Suprapubic skin (tissue), 4 donors: ENCODE measurements at regions not wholly inside any gene's neighbourhood (a gene's known extent, or its start where the extent isn't known, plus 50 kb on each side); places are given as distances from the start of the nearest gene placed in this dataset.

ENCODE experiments used
- DNase-seq, 2 donors: peaks; one replicate each; pipeline ENCODE4 v3.0.0-alpha.2; 2019; ENCODE audit warnings: low spot score in 2 of 2
- H3K27ac ChIP-seq: fragments of 200-600 bp; sonication (generic); one replicate; pipeline ENCODE4 v1.5.1; 2019
- H3K27me3 ChIP-seq: fragments of 200-600 bp; sonication (generic); one replicate; pipeline ENCODE4 v1.5.1; 2019
- H3K36me3 ChIP-seq: fragments of 200-600 bp; sonication (generic); one replicate; pipeline ENCODE4 v1.5.1; 2019
- H3K4me1 ChIP-seq: fragments of 200-600 bp; sonication (generic); one replicate; pipeline ENCODE4 v1.5.1; 2019
- H3K4me3 ChIP-seq: fragments of 200-600 bp; sonication (generic); one replicate; pipeline ENCODE4 v1.5.1; 2019; ENCODE audit warnings: mild to moderate bottlenecking
- H3K9me3 ChIP-seq: fragments of 200-600 bp; sonication (generic); one replicate; pipeline ENCODE4 v1.5.1; 2019
- EP300 ChIP-seq: sonication (generic); formaldehyde crosslinking; IDR thresholded peaks from one replicate; pipeline ENCODE4 v1.6.1; 2017; ENCODE audit warnings: antibody characterized with exemption
- POLR2A ChIP-seq, 2 donors: fragments of 450-650 bp; IDR thresholded peaks; one replicate each; pipeline ENCODE4 v1.6.1; 2017; ENCODE audit warnings: antibody characterized with exemption in 2 of 2, mild to moderate bottlenecking in 2 of 2, moderate library complexity in 2 of 2
- POLR2AphosphoS5 ChIP-seq, 3 donors: sonication (generic); formaldehyde crosslinking; IDR thresholded peaks; one replicate each; pipeline ENCODE4 v1.6.1; 2017; ENCODE audit warnings: antibody characterized with exemption in 3 of 3
- WGBS: methylation state at CpG from one replicate; pipeline ENCODE4 v1.1.5; 2018; 5-methylcytosine and 5-hydroxymethylcytosine counted together
- TF ChIP-seq, protein P1 (sequence below), 2 donors: fragments of 200-600 bp in 1 of 2; fragments of 450-650 bp in 1 of 2; sonication (generic) in 1 of 2; IDR thresholded peaks; one replicate each; pipeline ENCODE4 v1.5.1; 2016 to 2019; ENCODE audit warnings: antibody characterized with exemption in 2 of 2, mild to moderate bottlenecking in 1 of 2, moderate library complexity in 1 of 2

DNA sequence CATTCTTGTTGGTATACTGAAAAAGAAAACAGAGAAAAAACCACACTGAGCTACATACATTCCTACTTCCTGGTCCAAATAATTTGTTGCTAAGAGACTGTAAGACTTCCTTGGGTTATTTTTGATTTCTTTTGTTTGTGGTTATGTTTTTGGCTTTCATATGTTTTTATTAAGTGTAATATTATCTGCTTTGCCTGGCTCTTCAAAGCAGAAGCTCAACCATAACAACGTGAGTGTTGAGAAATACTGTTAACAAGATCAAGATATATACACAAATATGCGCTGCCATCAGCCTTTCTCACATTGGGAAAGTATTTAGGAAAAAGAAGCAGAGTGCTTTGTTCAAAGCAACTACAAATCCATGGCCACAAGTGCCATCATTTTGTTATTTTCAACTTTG lies 556.2 kb upstream of the CBLB start:
- DNase-seq, result no peak
- Histone ChIP-seq H3K27me3 (no peaks in the 10 kb centered on the region), H3K4me1 (peaks cover 12% of the 10 kb centered on the region), H3K36me3 (no peaks in the 10 kb centered on the region), H3K27ac (no peak overlapping the region), H3K4me3 (no peak overlapping the region), H3K9me3 (no peaks in the 10 kb centered on the region)
- no peak for TF ChIP-seq EP300
- TF ChIP-seq POLR2AphosphoS5 (IDR thresholded peaks at IDR 0.05), result no peak
- TF ChIP-seq POLR2A (IDR thresholded peaks at IDR 0.05), result no peak
- TF ChIP-seq, protein P1, sequence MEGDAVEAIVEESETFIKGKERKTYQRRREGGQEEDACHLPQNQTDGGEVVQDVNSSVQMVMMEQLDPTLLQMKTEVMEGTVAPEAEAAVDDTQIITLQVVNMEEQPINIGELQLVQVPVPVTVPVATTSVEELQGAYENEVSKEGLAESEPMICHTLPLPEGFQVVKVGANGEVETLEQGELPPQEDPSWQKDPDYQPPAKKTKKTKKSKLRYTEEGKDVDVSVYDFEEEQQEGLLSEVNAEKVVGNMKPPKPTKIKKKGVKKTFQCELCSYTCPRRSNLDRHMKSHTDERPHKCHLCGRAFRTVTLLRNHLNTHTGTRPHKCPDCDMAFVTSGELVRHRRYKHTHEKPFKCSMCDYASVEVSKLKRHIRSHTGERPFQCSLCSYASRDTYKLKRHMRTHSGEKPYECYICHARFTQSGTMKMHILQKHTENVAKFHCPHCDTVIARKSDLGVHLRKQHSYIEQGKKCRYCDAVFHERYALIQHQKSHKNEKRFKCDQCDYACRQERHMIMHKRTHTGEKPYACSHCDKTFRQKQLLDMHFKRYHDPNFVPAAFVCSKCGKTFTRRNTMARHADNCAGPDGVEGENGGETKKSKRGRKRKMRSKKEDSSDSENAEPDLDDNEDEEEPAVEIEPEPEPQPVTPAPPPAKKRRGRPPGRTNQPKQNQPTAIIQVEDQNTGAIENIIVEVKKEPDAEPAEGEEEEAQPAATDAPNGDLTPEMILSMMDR (IDR thresholded peaks at IDR 0.05), result no peak
- 20% methylated on average over 2 of the region's 2 CpGs for WGBS

DNA sequence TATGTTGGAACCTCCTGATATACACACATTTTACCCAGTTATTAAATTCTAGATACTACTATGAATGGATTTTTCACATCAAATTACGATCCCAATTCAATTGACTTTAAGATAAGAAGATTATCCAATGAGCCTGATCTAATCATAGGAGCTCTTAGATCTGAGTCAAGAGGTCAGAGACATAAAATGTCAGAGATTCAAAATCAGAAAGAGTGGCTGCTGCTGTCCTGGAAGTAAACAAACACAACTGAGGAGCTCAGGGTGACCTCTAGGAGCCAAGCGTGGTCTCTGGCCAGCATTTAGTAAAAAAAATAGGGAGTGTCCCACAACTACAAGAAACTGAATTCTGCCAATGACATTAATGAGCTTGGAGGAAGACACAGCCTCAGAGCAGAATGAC lies 557.1 kb upstream of the CBLB start:
- H3K27me3 ChIP-seq, result no peaks in the 10 kb centered on the region
- H3K4me1 ChIP-seq, result peaks cover 12% of the 10 kb centered on the region
- 62% methylated on average over 2 of the region's 2 CpGs for WGBS
- H3K27ac ChIP-seq, result no peak overlapping the region
- H3K36me3 ChIP-seq, result no peaks in the 10 kb centered on the region
- H3K4me3 ChIP-seq, result no peak overlapping the region
- H3K9me3 ChIP-seq, result no peaks in the 10 kb centered on the region
- DNase-seq, result no peak
- TF ChIP-seq EP300 (no peak), POLR2AphosphoS5 (IDR thresholded peaks at IDR 0.05) (no peak), POLR2A (IDR thresholded peaks at IDR 0.05) (no peak)
- TF ChIP-seq, protein P1 (IDR thresholded peaks at IDR 0.05), result no peak

GRCh38 chr3:106428565-106428994 lies 559.8 kb upstream of the CBLB start:
- Histone ChIP-seq H3K27me3 (no peaks in the 10 kb centered on the region), H3K9me3 (no peaks in the 10 kb centered on the region), H3K4me1 (peaks cover 12% of the 10 kb centered on the region), H3K36me3 (no peaks in the 10 kb centered on the region), H3K4me3 (no peak overlapping the region), H3K27ac (no peak overlapping the region)
- peak in 1 of 2 donors; percentile 69 for DNase-seq
- TF ChIP-seq POLR2A (IDR thresholded peaks at IDR 0.05) (no peak), POLR2AphosphoS5 (IDR thresholded peaks at IDR 0.05) (peak in 1 of 3 donors; percentile 29)
- WGBS, result 57% methylated on average over 2 of the region's 2 CpGs

DNA sequence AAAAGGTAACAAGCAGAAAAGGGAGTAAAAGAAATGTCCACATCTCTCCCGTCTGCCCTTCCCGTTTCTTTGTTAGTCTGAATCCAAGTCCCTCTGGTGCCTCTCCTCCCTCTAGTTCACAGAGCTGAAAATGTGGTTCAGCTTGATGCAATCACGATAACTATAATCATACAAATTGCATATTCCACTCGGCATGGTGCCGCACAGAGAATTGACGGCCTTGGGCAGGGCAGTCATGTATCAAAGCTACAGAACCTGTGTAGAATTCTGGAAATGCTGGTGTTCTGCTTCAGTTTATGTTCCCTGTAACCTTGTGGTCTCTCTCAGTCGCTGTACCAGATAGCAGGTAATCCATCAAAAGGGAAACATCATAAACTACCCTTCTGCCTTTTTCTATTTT lies 562.9 kb upstream of the CBLB start:
- no peak overlapping the region for H3K4me3 ChIP-seq
- no peak for DNase-seq
- no peaks in the 10 kb centered on the region for H3K27me3 ChIP-seq
- WGBS, result 61% methylated on average over 7 of the region's 7 CpGs
- TF ChIP-seq EP300 (no peak), POLR2AphosphoS5 (IDR thresholded peaks at IDR 0.05) (no peak)
- TF ChIP-seq, protein P1 (IDR thresholded peaks at IDR 0.05), result no peak
- H3K36me3 ChIP-seq, result no peaks in the 10 kb centered on the region
- no peaks in the 10 kb centered on the region for H3K9me3 ChIP-seq
- H3K27ac ChIP-seq, result no peak overlapping the region
- peaks cover 3% of the 10 kb centered on the region for H3K4me1 ChIP-seq

- Histone ChIP-seq H3K9me3 (no peaks in the 10 kb centered on the region), H3K4me1 (no peaks in the 10 kb centered on the region), H3K4me3 (no peak overlapping the region), H3K36me3 (no peaks in the 10 kb centered on the region), H3K27me3 (no peaks in the 10 kb centered on the region), H3K27ac (no peak overlapping the region)
- TF ChIP-seq EP300 (no peak), POLR2AphosphoS5 (IDR thresholded peaks at IDR 0.05) (no peak), POLR2A (IDR thresholded peaks at IDR 0.05) (no peak)
- TF ChIP-seq, protein P1 (IDR thresholded peaks at IDR 0.05), result no peak
- WGBS, result 72% methylated on average over 1 of the region's 1 CpG
- DNase-seq, result no peak
Observed at GRCh38 chr3:106435899-106436453, 567.2 kb upstream of the CBLB start.

DNA sequence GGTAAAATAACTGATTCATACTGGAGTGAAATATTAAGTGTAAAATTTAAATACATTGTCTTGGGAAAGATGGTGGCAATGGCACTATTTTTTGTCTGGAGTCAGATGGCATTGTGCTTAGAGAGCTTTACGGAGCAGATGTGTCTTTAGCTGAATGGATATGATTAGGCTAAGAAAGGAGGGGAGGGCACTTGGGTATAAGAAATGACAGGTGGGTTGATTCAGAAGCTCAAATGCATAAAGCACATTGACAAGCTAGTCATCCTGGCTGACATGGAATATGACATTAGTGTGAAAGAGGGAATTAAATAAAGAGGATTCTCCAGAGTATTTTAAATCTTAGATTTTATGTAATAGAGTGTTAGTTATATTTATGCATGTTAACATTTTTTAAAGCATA lies 570.1 kb upstream of the CBLB start:
- TF ChIP-seq, protein P1 (IDR thresholded peaks at IDR 0.05), result no peak
- TF ChIP-seq EP300 (no peak), POLR2AphosphoS5 (IDR thresholded peaks at IDR 0.05) (no peak), POLR2A (IDR thresholded peaks at IDR 0.05) (no peak)
- H3K9me3 ChIP-seq, result no peaks in the 10 kb centered on the region
- H3K36me3 ChIP-seq, result no peaks in the 10 kb centered on the region
- H3K4me1 ChIP-seq, result no peaks in the 10 kb centered on the region
- 90% methylated on average over 1 of the region's 1 CpG for WGBS
- no peaks in the 10 kb centered on the region for H3K27me3 ChIP-seq
- no peak overlapping the region for H3K27ac ChIP-seq
- no peak overlapping the region for H3K4me3 ChIP-seq
- DNase-seq, result no peak
